WI38 (cell line): ENCODE measurements at regions not wholly inside any gene's neighbourhood (a gene's known extent, or its start where the extent isn't known, plus 50 kb on each side); places are given as distances from the start of the nearest gene placed in this dataset.

Experiments used
- H3K4me3 ChIP-seq: 2 replicates; pipeline ENCODE4 v1.5.1; 2011; ENCODE audit warnings: low read depth, mild to moderate bottlenecking, control low read depth, low read length
- TF ChIP-seq, protein P1 (sequence below): IDR thresholded peaks from 2 replicates; pipeline ENCODE4 v1.5.1; 2012; ENCODE audit warnings: low read depth, mild to moderate bottlenecking, control low read depth, low read length

DNA sequence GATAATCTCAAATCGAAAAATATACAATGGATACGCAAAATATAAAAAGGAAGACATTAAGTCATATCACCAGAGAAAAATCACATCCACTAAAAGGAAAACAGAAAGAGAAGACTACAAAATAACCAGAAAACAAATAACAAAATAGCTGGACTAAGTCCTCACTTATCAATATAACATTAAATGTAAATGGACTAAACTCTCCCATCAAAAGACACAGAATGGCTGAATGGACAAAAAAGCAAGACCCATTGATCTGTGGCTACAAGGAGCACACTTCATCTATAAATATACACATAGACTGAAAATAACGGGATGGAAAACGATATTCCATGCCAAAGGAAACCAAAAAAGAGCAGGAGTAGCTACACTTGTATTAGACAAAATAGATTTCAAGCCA, 161.0 kb upstream of the PRKD1 start:
- no peak overlapping the region for H3K4me3 ChIP-seq
- TF ChIP-seq, protein P1, sequence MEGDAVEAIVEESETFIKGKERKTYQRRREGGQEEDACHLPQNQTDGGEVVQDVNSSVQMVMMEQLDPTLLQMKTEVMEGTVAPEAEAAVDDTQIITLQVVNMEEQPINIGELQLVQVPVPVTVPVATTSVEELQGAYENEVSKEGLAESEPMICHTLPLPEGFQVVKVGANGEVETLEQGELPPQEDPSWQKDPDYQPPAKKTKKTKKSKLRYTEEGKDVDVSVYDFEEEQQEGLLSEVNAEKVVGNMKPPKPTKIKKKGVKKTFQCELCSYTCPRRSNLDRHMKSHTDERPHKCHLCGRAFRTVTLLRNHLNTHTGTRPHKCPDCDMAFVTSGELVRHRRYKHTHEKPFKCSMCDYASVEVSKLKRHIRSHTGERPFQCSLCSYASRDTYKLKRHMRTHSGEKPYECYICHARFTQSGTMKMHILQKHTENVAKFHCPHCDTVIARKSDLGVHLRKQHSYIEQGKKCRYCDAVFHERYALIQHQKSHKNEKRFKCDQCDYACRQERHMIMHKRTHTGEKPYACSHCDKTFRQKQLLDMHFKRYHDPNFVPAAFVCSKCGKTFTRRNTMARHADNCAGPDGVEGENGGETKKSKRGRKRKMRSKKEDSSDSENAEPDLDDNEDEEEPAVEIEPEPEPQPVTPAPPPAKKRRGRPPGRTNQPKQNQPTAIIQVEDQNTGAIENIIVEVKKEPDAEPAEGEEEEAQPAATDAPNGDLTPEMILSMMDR: no peak

- H3K4me3 ChIP-seq: peak overlapping the region; percentile 12; the same call in 1 of the 2 replicates
- TF ChIP-seq, protein P1: no peak
These were observed 181.5 kb upstream of the PRKD1 start for GRCh38 chr14:30108975-30109700.

- no peak overlapping the region for H3K4me3 ChIP-seq
- TF ChIP-seq, protein P1: no peak
These were observed 186.4 kb upstream of the PRKD1 start for GRCh38 chr14:30114051-30114450.

- TF ChIP-seq, protein P1: no peak
- no peak overlapping the region for H3K4me3 ChIP-seq
These were observed 188.1 kb upstream of the PRKD1 start for GRCh38 chr14:30115756-30116155.

- no peak overlapping the region for H3K4me3 ChIP-seq
- TF ChIP-seq, protein P1: no peak
These were observed 191.5 kb upstream of the PRKD1 start for GRCh38 chr14:30118992-30119640.

- TF ChIP-seq, protein P1: no peak
- H3K4me3 ChIP-seq: no peak overlapping the region
These were observed 197.8 kb upstream of the PRKD1 start for GRCh38 chr14:30125322-30125979.

- TF ChIP-seq, protein P1: no peak
- no peak overlapping the region for H3K4me3 ChIP-seq
These were observed 202.2 kb upstream of the PRKD1 start for GRCh38 chr14:30129807-30130206.
